ENCODE measurements at regions not wholly inside any gene's neighbourhood (a gene's known extent, or its start where the extent isn't known, plus 50 kb on each side); places are given as distances from the start of the nearest gene placed in this dataset.

GRCh38 chr2:131828164-131828561 lies 300.5 kb downstream of the CCDC74A start:
- TF ChIP-seq ATF2 (IDR thresholded peaks at IDR 0.05; ENCODE audit: low read length) (no peak), POLR2A (IDR thresholded peaks at IDR 0.05; ENCODE audit: control extremely low read depth in 1 of 2, low read depth in 2 of 2, low read length in 2 of 2) (no peak), CTCF (IDR thresholded peaks at IDR 0.05; ENCODE audit: control extremely low read depth in 1 of 3, insufficient read depth in 1 of 3, low read depth in 1 of 3, low read length in 3 of 3) (no peak), EP300 (IDR thresholded peaks at IDR 0.05; ENCODE audit: borderline replicate concordance in 1 of 2, low read depth in 2 of 2, low read length in 2 of 2) (no peak), RBBP5 (IDR thresholded peaks at IDR 0.05; ENCODE audit: borderline replicate concordance, low read depth, low read length) (no peak), BRCA1 (IDR thresholded peaks at IDR 0.05; ENCODE audit: low read depth, low read length) (no peak), POLR2AphosphoS5 (IDR thresholded peaks at IDR 0.05; ENCODE audit: low read depth, low read length) (no peak), FOSL1 (IDR thresholded peaks at IDR 0.05; ENCODE audit: insufficient read depth, low read depth, low read length) (no peak), SIX5 (IDR thresholded peaks at IDR 0.05; ENCODE audit: low read depth, low read length) (no peak), GABPA (IDR thresholded peaks at IDR 0.05; ENCODE audit: borderline replicate concordance, insufficient read depth, low read length) (no peak), HDAC2 (IDR thresholded peaks at IDR 0.05; ENCODE audit: borderline replicate concordance in 1 of 2, low read depth in 2 of 2, low read length in 2 of 2) (no peak), MAFK (IDR thresholded peaks at IDR 0.05; ENCODE audit: low read depth, low read length) (no peak), TAF1 (IDR thresholded peaks at IDR 0.05; ENCODE audit: low read depth, low read length) (no peak)
